GM19467 (cell line): ENCODE measurements at regions not wholly inside any gene's neighbourhood (a gene's known extent, or its start where the extent isn't known, plus 50 kb on each side); places are given as distances from the start of the nearest gene placed in this dataset.
"Not testable (repeated sequence)": the region's sequence is repeated elsewhere in the genome, so short reads cannot be mapped to it uniquely, and the experiment has no call there.

Experiments used
- ATAC-seq: cut with Tn5 transposase; IDR thresholded peaks from one replicate; pipeline ENCODE4 v1.9.1; 2021; ENCODE audit warnings: mild to moderate bottlenecking, moderate library complexity; ENCODE audit not compliant: unreplicated experiment

DNA sequence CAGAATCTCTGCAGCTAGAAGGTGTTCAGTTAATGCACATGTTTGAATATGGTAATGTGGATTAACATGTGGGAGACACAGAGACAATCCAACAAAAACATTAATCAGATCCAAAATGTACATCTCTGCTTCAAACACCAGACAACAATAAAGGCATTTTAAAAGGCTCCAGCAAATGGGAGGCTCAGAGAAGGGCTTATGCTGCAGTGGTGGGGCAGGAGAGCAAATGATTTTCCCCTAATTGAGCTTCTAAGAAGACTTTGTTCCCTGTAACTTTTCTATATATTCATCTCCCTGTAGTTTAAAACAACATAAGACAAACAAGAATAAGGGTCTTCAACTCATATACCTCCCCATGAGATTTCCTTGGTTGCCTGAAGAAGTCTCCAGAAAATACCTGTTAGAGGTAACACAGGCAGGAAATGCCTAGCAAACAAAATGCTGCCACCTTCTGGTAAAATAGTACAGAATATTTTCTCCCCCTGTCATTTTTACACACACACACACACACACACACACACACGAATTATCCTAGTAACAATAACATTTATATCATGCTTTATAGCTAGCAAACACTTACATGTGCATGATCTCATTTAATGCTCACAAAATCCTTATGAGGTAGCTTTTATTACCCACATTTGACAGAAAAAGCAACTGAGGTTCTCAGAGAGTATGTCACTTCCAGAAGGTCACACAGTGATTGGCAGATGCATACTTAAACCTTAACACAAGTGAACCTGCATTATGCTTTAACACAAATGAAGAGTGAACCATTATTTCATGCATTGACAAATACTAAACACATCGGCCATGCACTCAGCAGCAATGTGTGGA, 123.4 kb upstream of the MB21D2 start:
- peak; percentile 58 for ATAC-seq

DNA sequence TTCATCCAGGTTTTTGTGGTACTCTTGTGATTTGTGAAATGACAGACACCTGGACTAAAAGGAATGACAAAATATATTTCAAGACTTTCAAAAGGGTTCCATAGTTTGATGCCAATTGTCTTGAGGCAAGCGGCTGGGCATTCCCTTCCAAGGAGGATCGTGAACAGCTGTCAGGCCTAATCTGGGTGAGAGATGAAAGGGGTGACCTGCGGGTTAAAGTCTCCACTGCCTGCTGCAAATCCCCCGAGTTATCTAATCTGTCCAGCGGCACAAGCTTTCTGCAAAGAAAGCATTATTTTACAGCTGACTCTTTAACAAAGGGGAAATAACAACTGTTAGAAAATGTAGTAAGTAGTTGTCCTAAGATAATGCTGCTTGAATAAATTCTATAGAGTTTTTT, 128.7 kb upstream of the MB21D2 start:
- no peak for ATAC-seq

DNA sequence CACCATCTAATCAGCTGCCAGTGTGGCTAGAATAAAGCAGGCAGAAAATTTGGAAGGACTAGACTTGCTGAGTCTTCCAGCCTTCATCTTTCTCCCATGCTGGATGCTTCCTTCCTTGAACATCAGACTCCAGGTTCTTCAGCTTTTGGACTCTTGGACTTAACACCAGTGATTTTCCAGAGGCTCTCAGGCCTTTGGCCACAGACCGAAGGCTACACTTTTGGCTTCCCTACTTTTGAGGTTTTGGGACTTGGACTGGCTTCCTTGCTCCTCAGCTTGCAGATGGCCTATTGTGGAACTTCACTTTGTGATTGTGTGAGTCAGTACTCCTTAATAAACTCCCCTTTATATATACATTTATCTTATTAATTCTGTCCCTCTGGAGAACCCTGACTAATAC, 129.8 kb upstream of the MB21D2 start:
- ATAC-seq: not testable (repeated sequence)

DNA sequence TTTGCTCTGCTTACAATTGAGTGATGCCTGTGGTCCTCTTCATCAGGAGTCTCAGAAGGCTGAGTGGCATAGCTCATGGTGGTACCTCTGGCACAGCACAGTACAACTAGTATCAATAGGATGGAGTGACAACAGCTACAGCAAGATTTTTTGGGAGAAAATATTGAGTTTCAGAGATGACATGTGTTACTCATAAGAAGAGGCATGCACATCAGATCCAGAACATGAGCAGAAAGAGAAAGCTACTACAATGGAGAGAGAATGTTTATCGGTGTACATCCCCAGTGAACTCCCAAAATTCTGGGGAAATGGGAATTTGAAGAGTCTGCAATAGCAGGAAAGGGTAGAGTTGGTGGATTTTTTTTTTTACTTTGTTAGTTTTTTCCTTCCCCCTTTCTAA, 130.5 kb upstream of the MB21D2 start:
- no peak for ATAC-seq

DNA sequence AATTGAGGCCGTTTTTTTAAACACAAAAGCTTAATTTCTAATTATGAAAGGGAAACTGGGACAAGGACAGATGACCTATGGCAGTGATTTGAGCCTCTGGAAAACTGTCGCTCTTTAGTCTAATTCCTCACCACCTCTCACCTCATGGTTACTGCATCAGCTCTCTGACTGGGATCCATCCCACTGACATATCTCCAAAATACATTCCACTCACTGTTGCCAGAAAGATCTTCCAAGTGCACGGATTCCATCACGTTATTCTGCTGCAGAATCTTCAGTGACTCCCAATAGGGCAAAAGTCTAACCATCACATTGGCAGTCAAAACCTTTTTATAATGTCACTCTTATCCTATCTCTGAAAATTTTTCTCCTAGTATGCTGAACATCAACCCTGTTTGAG, 132.3 kb upstream of the MB21D2 start:
- ATAC-seq: no peak

DNA sequence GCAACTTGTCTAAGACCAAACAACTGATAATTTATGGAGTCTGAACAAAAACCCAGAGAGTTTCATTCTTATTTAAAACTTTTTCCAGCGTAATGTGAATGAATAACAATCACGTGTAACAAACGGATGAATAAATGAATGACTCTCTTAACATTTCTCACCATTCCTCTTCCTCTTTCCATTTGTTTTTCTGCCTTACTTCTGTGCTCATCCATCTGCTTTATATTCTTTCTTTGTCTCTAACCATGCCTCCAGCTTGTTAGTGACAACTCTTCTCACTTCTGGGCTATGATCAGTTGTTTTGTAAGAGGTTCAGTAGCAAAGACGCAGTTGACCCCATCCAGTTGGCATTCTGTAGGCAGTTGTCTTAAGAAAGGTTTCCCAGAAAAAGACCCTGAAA, 133.7 kb upstream of the MB21D2 start:
- ATAC-seq: no peak

DNA sequence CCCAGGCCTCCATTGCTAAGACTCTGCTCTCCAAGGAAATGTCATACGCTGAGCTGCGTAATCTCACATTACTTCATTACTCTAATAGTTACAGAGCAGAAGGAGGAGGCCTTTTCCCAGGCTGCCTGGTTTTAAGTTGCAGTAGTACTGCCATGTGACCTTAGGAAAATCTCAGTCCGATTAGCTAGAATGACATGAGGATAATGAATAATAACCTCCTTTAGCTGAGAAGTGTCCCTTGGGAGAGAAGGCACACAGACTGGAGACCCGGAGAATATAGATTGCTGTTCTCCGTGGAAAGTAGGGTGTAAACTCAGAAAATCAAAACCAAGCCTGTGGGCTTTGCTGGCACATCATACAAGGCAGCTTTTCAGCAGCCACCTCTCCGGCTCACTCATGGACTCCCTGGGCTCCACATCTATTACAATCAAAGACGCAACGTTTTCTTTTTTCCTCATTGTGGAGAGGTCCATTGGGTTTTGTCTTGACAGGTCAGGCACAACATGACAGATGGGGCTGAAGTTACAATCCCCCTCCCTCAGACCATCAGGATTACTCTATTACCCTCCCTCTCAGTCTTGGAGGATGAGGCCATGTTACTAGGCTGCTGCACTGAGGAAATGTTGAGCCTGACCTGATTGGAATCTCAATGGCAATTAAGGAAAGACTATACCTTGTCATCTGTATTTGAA, 134.8 kb upstream of the MB21D2 start:
- no peak for ATAC-seq

DNA sequence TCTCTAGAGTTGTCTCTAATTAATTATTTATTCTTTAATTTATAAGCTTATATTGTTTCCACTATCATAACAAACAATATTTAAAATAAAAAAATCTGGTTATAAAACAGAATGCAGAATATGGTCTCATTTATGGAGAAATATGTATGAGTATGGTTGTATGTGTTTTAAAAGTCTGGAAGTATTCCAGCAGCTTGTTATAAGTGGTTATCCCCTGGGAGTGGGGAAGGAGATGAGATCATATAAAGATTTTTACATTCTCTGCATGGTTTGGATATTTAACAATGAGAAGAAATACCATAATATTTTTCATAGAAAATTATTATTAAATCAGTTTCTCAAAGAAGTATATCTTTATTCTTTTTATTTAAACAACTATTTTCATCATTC, 135.4 kb upstream of the MB21D2 start:
- ATAC-seq: no peak

DNA sequence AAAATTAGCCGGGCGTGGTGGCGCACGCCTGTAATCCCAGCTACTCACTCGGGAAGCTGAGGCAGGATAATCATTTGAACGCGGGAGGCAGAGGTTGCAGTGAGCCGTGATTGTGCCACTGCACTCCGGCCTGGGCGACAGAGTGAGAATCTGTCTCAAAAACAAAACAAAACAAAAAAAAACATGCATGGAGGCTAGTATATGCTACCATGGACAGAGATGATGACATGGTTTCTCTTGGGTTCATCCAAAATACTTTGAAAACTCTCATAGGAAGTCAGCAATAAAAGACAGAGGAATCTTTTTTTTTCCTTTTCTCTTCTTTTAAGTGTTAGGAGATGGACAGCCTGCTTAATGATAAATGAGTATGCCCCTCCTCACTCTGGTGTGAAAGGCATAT, 137.7 kb upstream of the MB21D2 start:
- no peak for ATAC-seq

DNA sequence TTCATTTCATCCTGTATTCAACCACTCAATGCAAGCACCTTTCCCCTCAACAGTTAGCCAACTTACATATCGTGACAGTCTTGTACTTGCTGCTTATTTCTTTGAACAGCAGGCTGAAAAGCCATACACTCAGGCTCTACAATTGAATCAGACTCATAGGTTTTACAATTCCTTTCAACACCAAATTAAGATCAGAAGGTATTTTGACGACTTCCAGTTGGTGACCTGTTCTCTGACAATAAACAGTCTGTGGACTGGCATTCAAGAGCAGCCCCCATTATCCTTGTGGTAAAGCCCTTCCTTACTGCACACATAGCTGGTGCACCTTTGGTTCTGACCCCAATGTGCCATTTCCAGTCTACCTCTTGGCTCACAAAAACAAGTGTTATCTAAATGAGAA, 140.0 kb upstream of the MB21D2 start:
- ATAC-seq: no peak

DNA sequence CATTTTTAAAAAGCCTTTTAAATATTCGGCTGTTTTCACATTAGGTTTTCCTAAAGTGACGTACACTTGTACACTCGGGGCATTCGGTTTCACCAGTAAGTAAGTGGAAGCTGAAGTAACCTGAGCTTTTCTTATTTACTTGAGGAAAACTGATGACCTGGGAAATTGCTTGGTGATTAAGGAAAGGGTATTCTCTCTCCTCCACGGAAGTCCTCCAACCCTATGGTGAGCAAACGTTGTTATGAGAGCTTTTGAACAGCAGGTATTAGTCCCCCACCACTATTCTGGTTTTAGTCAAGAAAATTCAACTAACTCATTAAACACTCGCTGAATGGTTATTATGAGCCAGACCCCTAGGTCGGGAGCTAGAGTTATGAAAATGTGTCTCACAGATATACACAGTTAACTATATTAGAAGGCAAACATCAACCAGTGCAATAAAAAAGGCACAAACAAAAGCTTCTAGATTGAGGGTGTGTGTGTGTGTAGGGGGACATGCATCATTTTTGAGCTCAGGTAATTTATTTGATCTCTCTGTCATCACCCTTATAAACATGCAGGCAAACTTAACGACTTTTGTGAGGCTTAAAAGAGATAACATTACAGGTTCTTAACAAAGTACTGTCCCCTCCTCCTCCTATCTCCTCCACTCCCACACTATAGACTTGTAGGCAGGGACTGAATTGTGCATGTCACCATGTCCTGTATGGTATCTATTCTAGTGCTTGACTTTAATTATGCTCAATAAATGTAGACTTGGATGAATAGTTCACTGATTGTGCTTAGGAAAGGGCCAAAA, 143.3 kb upstream of the MB21D2 start:
- no peak for ATAC-seq

DNA sequence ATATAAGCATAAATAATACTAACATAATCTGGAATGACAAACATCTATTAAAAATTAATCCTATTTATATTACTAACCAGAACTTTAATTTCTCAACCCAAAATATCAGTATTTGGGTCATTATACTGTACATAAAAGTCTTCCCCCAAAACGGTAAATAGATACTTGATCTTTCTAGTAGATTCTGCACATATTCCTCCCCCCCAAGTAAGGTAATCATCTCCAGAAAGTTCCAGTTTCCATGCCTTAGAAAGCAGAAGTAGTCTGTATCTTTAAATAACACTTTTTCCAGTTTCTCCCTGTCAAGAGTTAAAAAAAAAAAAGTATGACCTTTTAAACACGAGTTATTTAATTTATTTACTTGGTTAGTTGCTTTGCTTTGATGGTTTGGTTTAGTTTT, 150.7 kb upstream of the MB21D2 start:
- no peak for ATAC-seq

DNA sequence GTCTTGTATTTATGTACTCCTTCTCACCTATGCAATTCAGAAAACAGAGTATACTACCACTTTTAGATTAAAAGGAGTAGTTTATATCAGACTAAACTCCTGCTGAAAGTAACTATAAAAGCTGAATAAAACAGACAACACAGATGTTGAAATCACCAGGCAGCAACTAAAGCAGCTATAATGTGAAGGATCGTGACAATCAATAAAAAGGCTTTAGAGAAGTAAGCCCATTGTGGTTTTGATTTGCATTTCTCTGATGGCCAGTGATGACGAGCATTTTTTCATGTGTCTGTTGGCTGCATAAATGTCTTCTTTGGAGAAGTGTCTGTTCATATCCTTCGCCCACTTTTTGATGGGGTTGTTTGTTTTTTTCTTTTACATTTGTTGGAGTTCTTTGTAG, 152.1 kb upstream of the MB21D2 start:
- ATAC-seq: not testable (repeated sequence)

DNA sequence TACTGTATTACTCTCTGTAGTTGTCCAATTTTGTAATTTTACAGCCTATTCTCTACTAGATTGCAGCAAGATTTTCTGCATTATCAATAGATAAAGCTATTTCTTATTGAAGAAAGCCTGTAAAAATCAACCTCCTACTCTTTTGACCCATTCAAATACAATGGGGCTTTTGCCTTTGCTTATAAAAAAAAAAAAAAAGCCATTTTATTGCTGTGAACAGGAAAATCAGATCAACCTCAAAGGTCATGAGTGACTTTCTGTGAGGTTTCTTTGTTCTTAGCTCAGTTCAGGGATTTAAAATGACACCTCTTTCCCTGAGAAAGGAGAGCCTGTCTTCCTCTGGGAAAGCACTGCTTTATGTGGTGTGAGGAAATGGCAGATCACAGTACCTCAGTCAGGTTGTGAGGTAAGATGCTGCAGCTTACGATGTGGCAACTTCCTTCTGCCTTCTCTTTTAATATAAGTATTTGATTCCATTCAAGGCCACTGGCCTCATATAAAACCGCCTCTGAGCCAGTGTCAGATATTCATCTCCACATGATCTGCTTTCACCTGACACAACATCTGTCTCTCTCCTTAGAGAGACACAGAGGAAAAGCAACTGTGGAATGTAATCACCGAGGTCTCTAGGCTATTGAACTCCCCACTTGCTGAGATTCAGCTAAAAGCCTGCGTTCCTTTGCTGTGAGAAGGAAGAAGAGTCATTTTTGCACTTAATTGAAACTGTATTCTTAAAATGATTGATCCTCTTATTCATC, 161.5 kb upstream of the MB21D2 start:
- no peak for ATAC-seq

DNA sequence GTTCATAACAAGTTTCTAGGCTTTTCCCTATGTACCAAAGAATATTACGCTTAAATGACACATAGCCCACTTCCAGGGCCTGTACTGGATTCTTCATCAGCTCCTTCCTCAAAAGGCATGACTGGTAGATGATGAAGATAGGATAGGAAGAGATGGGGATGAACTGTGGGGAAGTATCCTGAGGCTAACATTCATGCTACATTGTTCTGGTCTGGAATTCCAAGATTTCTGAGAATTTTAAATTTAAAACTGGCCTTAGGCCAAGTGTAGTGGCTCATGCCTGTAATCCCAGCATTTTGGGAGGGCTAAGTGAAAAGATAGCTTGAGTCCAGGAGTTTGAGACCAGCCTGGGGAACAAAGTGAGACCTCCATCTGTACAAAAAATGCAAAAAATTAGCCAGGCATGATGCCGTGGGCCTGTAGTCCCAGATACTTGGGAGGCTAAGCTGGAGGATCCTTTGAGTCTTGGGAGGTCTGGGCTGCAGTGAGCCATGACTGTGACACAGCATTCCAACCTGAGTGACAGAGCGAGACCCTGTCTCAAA, 160.1 kb upstream of the PLAAT1 start:
- ATAC-seq: no peak

DNA sequence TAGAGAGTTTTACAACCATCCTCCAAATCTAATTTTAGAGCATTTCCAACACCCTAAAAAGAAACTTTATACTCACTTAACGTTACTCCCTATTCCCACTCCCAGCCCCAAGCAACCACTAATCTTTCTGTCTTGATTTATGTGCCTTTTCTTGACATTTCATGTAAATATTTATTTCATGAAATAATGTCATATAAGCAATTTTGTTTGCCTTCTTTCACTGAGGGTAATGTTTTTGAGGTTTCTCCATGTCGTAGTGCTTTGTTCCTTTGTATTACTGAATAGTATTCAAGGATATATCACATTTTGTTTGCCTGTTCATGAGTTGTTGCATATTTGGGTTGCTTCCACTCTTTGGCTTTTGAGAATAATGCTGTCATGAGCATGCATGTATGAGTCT, 155.4 kb upstream of the PLAAT1 start:
- ATAC-seq: no peak

DNA sequence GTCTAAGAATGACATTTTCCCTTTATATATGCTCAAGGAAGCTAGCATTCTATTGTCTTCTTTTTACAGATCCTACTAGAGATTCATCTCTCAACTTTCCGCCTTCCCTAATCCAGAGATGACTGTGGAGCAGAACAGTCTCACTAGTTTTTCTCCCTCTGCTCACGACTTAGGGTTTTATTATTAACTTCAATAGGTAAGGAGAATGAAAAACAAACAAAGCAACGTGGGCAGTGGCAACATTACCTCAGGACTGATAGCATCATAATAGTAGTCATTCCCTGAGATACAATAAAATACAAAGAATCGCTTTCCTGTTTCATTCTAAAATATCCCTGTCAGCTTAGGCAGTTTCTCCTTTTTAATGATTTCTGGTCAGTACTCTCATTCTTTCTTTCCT, 154.3 kb upstream of the PLAAT1 start:
- no peak for ATAC-seq

DNA sequence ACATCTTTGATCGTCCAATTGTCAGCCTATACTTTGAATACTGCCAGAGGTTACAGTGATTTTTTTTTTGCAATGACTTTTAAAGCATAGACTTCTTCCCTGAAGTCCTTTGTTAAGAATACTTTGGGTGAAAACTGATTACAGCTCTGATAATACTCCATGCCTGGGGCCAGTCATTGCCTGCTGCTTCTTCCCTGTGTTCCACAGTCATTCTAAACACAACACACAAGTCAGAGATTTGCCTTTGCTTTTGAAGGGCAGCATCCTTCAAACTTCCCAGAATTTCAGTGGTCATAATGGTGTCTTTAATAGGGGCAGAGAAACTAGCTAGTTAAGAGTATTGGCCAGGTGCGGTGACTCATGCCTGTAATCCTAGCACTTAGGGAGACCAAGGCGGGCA, 153.7 kb upstream of the PLAAT1 start:
- ATAC-seq: no peak

DNA sequence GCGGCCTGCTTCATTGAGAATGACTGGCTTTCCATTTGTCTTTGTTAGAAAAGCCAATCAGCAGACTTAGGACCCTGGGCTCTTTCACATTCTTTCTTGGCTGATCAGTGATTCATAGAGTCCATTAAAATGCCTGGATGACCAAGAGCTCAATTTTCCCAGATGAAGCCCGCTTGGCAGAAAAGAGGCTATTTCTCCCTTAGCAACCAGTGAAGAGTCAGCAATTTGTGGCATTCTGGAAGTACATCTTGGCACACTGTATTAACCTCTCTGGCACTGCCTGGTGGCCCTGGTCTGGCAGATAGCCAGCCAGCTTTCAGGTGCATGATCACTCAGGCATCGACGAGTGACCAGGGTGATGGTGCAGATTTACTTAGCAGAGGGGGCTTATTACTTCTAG, 145.7 kb upstream of the PLAAT1 start:
- ATAC-seq: no peak

DNA sequence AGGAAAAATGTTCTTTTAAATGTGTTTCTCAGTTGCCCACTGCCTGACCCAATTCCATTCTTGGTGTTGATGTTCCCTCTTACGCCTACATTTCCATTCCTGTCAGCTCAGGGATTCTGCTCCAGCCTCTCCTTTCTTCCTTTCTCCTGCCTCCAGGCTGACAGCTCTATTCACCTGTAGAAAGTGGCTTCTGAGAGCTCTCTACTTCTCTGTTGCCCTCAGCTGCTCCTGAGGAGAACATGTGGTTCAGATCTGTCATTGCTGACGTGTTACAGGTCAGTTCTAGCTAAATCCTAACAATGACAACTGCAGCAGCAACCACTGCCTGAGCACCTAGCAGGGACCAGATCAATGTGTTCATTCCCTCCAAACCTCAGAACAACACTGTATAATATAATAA, 144.9 kb upstream of the PLAAT1 start:
- ATAC-seq: no peak
